ENCODE measurements at regions not wholly inside any gene's neighbourhood (a gene's known extent, or its start where the extent isn't known, plus 50 kb on each side); places are given as distances from the start of the nearest gene placed in this dataset.

- no peak for TF ChIP-seq CTCF (IDR thresholded peaks at IDR 0.05)
- no peak for TF ChIP-seq POLR2A (IDR thresholded peaks at IDR 0.05)
- TF ChIP-seq EP300 (IDR thresholded peaks at IDR 0.05) = no peak
Measured at GRCh38 chr17:5698959-5699358, 114.7 kb upstream of the NLRP1 start.

All from tibial nerve (tissue), 4 donors.